Heart left ventricle (tissue), 13 donors: ENCODE measurements at regions not wholly inside any gene's neighbourhood (a gene's known extent, or its start where the extent isn't known, plus 50 kb on each side); places are given as distances from the start of the nearest gene placed in this dataset.

ENCODE experiments used
- CTCF ChIP-seq, 12 donors: fragments of 200-600 bp; sonication (generic) in 4 of 12; IDR thresholded peaks; one replicate each; pipeline versions ENCODE4 v1.5.0 to v1.8.0; 2018 to 2022; ENCODE audit warnings: antibody characterized with exemption in 12 of 12, mild to moderate bottlenecking in 5 of 12
- POLR2A ChIP-seq, 2 donors: fragments of 450-650 bp; IDR thresholded peaks; one replicate each; pipeline ENCODE4 v1.6.1; 2017; ENCODE audit warnings: antibody characterized with exemption in 2 of 2, mild to moderate bottlenecking in 2 of 2, moderate library complexity in 2 of 2
- donor health status: ischemic (EF 13 %, LVEDD 7.1; RV severe dilation, severe dysfunction).
- donor health status: DM: no; HTN: yes; CAD: no.
- donor health status: DM: no; HTN: no; CAD: no.
- donor health status: ischemic (EF 25% LVEDD 6.9; RV normal size, moderate dysfunction).
- donor health status: ischemic (EF 25% LVEDD 5.7; RV mildly dilated, moderate dysfunction).
- donor health status: ischemic (EF 35%, LVEDD 5.7; RV mildly dilated, moderate dysfunction).
- donor health status: nonischemic (EF 11% LVEDD 7.7; RV severe dilation, severe dysfunction).
- donor health status: DM: yes; HTN: yes; CAD: no.
- donor health status: PGD.
- donor health status: ischemic (EF 29% LVEDD 5.4; RV normal size, mild dysfunction).
- donor health status: nonischemic (EF 23%, LVEDD 6.1; RV moderate dilation, normal function).

- TF ChIP-seq CTCF (IDR thresholded peaks at IDR 0.05), result no peak
- TF ChIP-seq POLR2A (IDR thresholded peaks at IDR 0.05), result no peak
Observed at GRCh38 chr16:54993106-54993895, 62.6 kb downstream of the IRX5 start.
